HG02610 (cell line): ENCODE measurements at regions not wholly inside any gene's neighbourhood (a gene's known extent, or its start where the extent isn't known, plus 50 kb on each side); places are given as distances from the start of the nearest gene placed in this dataset.

Experiments
- ATAC-seq: cut with Tn5 transposase; IDR thresholded peaks from one replicate; pipeline ENCODE4 v1.9.1; 2021; ENCODE audit warnings: mild to moderate bottlenecking, moderate library complexity; ENCODE audit not compliant: unreplicated experiment

- ATAC-seq: no peak
These were observed 155.5 kb downstream of the SLC7A11 start for GRCh38 chr4:138086611-138087041.

- no peak for ATAC-seq
These were observed 156.3 kb downstream of the SLC7A11 start for GRCh38 chr4:138085736-138086305.

- ATAC-seq: no peak
These were observed 163.2 kb downstream of the SLC7A11 start for GRCh38 chr4:138078751-138079520.

GRCh38 chr4:138078253-138078652 is 163.9 kb downstream of the SLC7A11 start:
- ATAC-seq: no peak

GRCh38 chr4:138076561-138076960 is 165.6 kb downstream of the SLC7A11 start:
- no peak for ATAC-seq

- ATAC-seq: no peak
These were observed 171.3 kb downstream of the SLC7A11 start for GRCh38 chr4:138070816-138071215.

- ATAC-seq: no peak
These were observed 178.6 kb downstream of the SLC7A11 start for GRCh38 chr4:138063581-138063980.

- ATAC-seq: no peak
These were observed 179.2 kb downstream of the SLC7A11 start for GRCh38 chr4:138062929-138063328.

GRCh38 chr4:138056541-138056940 is 185.6 kb downstream of the SLC7A11 start:
- ATAC-seq: no peak

- no peak for ATAC-seq
These were observed 186.3 kb downstream of the SLC7A11 start for GRCh38 chr4:138055890-138056289.

- no peak for ATAC-seq
These were observed 188.4 kb downstream of the SLC7A11 start for GRCh38 chr4:138053641-138054301.

- no peak for ATAC-seq
These were observed 189.1 kb downstream of the SLC7A11 start for GRCh38 chr4:138052806-138053632.

- no peak for ATAC-seq
These were observed 191.0 kb downstream of the SLC7A11 start for GRCh38 chr4:138051157-138051556.

GRCh38 chr4:138050601-138051000 is 191.5 kb downstream of the SLC7A11 start:
- ATAC-seq: no peak

GRCh38 chr4:138049355-138049754 is 192.8 kb downstream of the SLC7A11 start:
- no peak for ATAC-seq

- no peak for ATAC-seq
These were observed 194.9 kb downstream of the SLC7A11 start for GRCh38 chr4:138047290-138047689.

- no peak for ATAC-seq
These were observed 197.1 kb downstream of the SLC7A11 start for GRCh38 chr4:138045036-138045435.

- no peak for ATAC-seq
These were observed 203.1 kb downstream of the SLC7A11 start for GRCh38 chr4:138039010-138039409.

GRCh38 chr4:138037696-138038095 is 204.5 kb downstream of the SLC7A11 start:
- ATAC-seq: no peak

GRCh38 chr4:138035781-138036258 is 206.3 kb downstream of the SLC7A11 start:
- peak; percentile 100 for ATAC-seq

GRCh38 chr4:138034871-138035270 is 207.3 kb downstream of the SLC7A11 start:
- ATAC-seq: no peak
